Neural cell (in vitro differentiated cells): ENCODE measurements at regions not wholly inside any gene's neighbourhood (a gene's known extent, or its start where the extent isn't known, plus 50 kb on each side); places are given as distances from the start of the nearest gene placed in this dataset.

Source experiments
- H2AFZ ChIP-seq: fragments of 200-600, 300-800 bp; sonication (generic), shearing (Covaris generic); 2 replicates; pipeline ENCODE4 v1.6.0; 2014; ENCODE audit warnings: low read depth, mild to moderate bottlenecking, antibody characterized with exemption, low read length, moderate library complexity
- H3F3A ChIP-seq: fragments of 200-600 bp; shearing (Covaris generic); 2 replicates; pipeline ENCODE4 v1.6.1; 2016; ENCODE audit warnings: mild to moderate bottlenecking, moderate library complexity, mixed read lengths, antibody characterized with exemption, low read length; ENCODE audit not compliant: insufficient read depth, poor library complexity, severe bottlenecking
- H3K27ac ChIP-seq: fragments of 200-600, 300-800 bp; sonication (generic), shearing (Covaris generic); 2 replicates; pipeline ENCODE4 v1.5.1; 2014; ENCODE audit warnings: mild to moderate bottlenecking, low read length, moderate library complexity
- H3K27me3 ChIP-seq: fragments of 300-800, 200-600 bp; sonication (generic), shearing (Covaris generic); 2 replicates; pipeline ENCODE4 v1.6.0; 2014; ENCODE audit warnings: mild to moderate bottlenecking, low read depth, low read length, moderate library complexity; ENCODE audit not compliant: insufficient read depth
- H3K36me3 ChIP-seq: fragments of 300-800, 200-600 bp; sonication (generic), shearing (Covaris generic); 2 replicates; pipeline ENCODE4 v1.5.1; 2014; ENCODE audit warnings: mild to moderate bottlenecking, antibody characterized with exemption, low read length, moderate library complexity; ENCODE audit not compliant: insufficient read depth
- H3K4me2 ChIP-seq: fragments of 300-800, 200-600 bp; sonication (generic), shearing (Covaris generic); 2 replicates; pipeline ENCODE4 v1.6.0; 2014; ENCODE audit warnings: mild to moderate bottlenecking, low read length
- H3K4me3 ChIP-seq: fragments of 300-800, 200-600 bp; sonication (generic), shearing (Covaris generic); 2 replicates; pipeline ENCODE4 v1.5.1; 2014; ENCODE audit warnings: mild to moderate bottlenecking, low read length, moderate library complexity
- H3K79me2 ChIP-seq: fragments of 200-600 bp; shearing (Covaris generic); replicated peaks from 2 replicates; pipeline ENCODE4 v1.6.0; 2014; ENCODE audit warnings: mild to moderate bottlenecking, low read length, moderate library complexity; ENCODE audit not compliant: insufficient read depth
- H3K9ac ChIP-seq: fragments of 300-800, 200-600 bp; sonication (generic), shearing (Covaris generic); 2 replicates; pipeline ENCODE4 v1.6.1; 2016; ENCODE audit warnings: mild to moderate bottlenecking, low read length, mixed read lengths
- H3K9me2 ChIP-seq: fragments of 200-600 bp; shearing (Covaris generic); 2 replicates; pipeline ENCODE4 v1.6.1; 2016; ENCODE audit warnings: mild to moderate bottlenecking, low read length, mixed read lengths; ENCODE audit not compliant: insufficient read depth
- H3K9me3 ChIP-seq: fragments of 200-600, 300-800 bp; sonication (generic), shearing (Covaris generic); 2 replicates; pipeline ENCODE4 v1.6.1; 2016; ENCODE audit warnings: mild to moderate bottlenecking, mixed run types, low read length, moderate library complexity, mixed read lengths
- H4K20me1 ChIP-seq: fragments of 200-600 bp; shearing (Covaris generic); 2 replicates; pipeline ENCODE4 v1.6.1; 2016; ENCODE audit warnings: mild to moderate bottlenecking, mixed run types; ENCODE audit not compliant: insufficient read depth
- CTCF ChIP-seq: fragments of 450-650 bp; IDR thresholded peaks from 2 replicates; pipeline ENCODE4 v1.5.1; 2014; ENCODE audit warnings: antibody characterized with exemption, mild to moderate bottlenecking, moderate library complexity; ENCODE audit not compliant: poor library complexity, severe bottlenecking
- EP300 ChIP-seq: fragments of 450-650 bp; conservative IDR thresholded peaks from 2 replicates; pipeline ENCODE4 v1.6.1; 2014; ENCODE audit warnings: antibody characterized with exemption, mild to moderate bottlenecking, moderate library complexity; ENCODE audit not compliant: poor library complexity, severe bottlenecking
- EZH2 ChIP-seq: fragments of 200-600, 300-800 bp; shearing (Covaris generic), sonication (generic); IDR thresholded peaks from 2 replicates; pipeline ENCODE4 v1.6.1; 2014; ENCODE audit warnings: antibody characterized with exemption, low read length, borderline replicate concordance, mild to moderate bottlenecking; ENCODE audit not compliant: insufficient read depth, poor library complexity, severe bottlenecking
- MXI1 ChIP-seq: fragments of 450-650 bp; conservative IDR thresholded peaks from 2 replicates; pipeline ENCODE4 v1.6.1; 2014; ENCODE audit warnings: antibody characterized with exemption, mild to moderate bottlenecking; ENCODE audit not compliant: poor library complexity, severe bottlenecking
- POLR2AphosphoS5 ChIP-seq: IDR thresholded peaks from 2 replicates; pipeline ENCODE4 v1.6.1; 2012
- RAD21 ChIP-seq: fragments of 450-650 bp; conservative IDR thresholded peaks from 2 replicates; pipeline ENCODE4 v1.6.1; 2014; ENCODE audit warnings: antibody characterized with exemption, mild to moderate bottlenecking, moderate library complexity
- REST ChIP-seq: IDR thresholded peaks from 2 replicates; pipeline ENCODE4 v1.6.1; 2012; ENCODE audit warnings: borderline replicate concordance
- SMC3 ChIP-seq: fragments of 450-650 bp; conservative IDR thresholded peaks from 2 replicates; pipeline ENCODE4 v1.6.1; 2014; ENCODE audit warnings: antibody characterized with exemption, mild to moderate bottlenecking, moderate library complexity; ENCODE audit not compliant: poor library complexity
- TAF1 ChIP-seq: IDR thresholded peaks from 2 replicates; pipeline ENCODE4 v1.6.1; 2012; ENCODE audit warnings: low read depth

DNA sequence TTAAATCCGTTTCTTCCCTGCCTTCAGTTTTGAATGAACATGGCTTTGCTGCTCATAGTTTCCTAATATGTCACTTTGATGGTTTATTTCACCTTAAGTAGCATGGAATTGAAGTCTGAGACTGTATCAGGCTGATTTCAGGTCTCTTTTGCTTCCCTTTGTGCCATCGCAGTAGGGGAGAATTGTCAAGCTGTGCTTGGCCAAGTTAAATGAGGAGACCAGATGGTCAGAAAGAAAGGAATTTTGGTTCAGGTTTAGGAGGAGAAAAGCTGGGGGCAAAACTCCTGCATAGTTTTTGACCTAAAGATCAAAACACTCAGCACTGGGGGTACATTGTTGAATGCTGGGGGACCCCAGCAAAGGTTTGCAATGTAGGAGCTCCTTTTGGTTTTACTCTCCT lies 398.4 kb downstream of the NUAK1 start:
- H3K27ac ChIP-seq = no peak overlapping the region
- H3K9me2 ChIP-seq = no peaks in the 10 kb centered on the region
- TF ChIP-seq RAD21 (no peak), SMC3 (no peak), REST (no peak), POLR2AphosphoS5 (no peak), EP300 (no peak), MXI1 (no peak), CTCF (no peak), TAF1 (no peak), EZH2 (no peak)
- peaks cover 45% of the 10 kb centered on the region for H3K27me3 ChIP-seq
- no peak overlapping the region for H3K4me3 ChIP-seq
- no peaks in the 10 kb centered on the region for H3K9me3 ChIP-seq
- no peak overlapping the region for H3K9ac ChIP-seq
- no peaks in the 10 kb centered on the region for H3K36me3 ChIP-seq
- no peaks in the 10 kb centered on the region for H4K20me1 ChIP-seq
- no peak overlapping the region for H3K4me2 ChIP-seq
- H2AFZ ChIP-seq = no peak overlapping the region
- H3K79me2 ChIP-seq = no peaks in the 10 kb centered on the region
- H3F3A ChIP-seq = no peaks in the 10 kb centered on the region

GRCh38 chr12:105740970-105741725 lies 397.6 kb downstream of the NUAK1 start:
- no peaks in the 10 kb centered on the region for H3F3A ChIP-seq
- no peaks in the 10 kb centered on the region for H4K20me1 ChIP-seq
- no peak overlapping the region for H3K9ac ChIP-seq
- no peak overlapping the region for H3K4me2 ChIP-seq
- H3K9me3 ChIP-seq = no peaks in the 10 kb centered on the region
- H3K79me2 ChIP-seq = no peaks in the 10 kb centered on the region
- no peaks in the 10 kb centered on the region for H3K9me2 ChIP-seq
- H3K27ac ChIP-seq = no peak overlapping the region
- peaks cover 50% of the 10 kb centered on the region for H3K27me3 ChIP-seq
- H3K4me3 ChIP-seq = no peak overlapping the region
- TF ChIP-seq REST (no peak), MXI1 (no peak), EZH2 (no peak), RAD21 (no peak), EP300 (no peak), TAF1 (no peak), POLR2AphosphoS5 (no peak), CTCF (no peak), SMC3 (no peak)
- H2AFZ ChIP-seq = no peak overlapping the region
- H3K36me3 ChIP-seq = no peaks in the 10 kb centered on the region
